IMR-90 (cell line): ENCODE measurements at regions not wholly inside any gene's neighbourhood (a gene's known extent, or its start where the extent isn't known, plus 50 kb on each side); places are given as distances from the start of the nearest gene placed in this dataset.

Source experiments
- ATAC-seq: fragments of 200-7000 bp; cut with Tn5 transposase; 2 replicates; pipeline ENCODE4 v1.9.1; 2020; ENCODE audit warnings: low read depth, mild to moderate bottlenecking, moderate library complexity
- BruUV-seq: library from RNA; stranded (reverse); fragments of 400-500 nt; replicated peaks from 2 replicates; lab custom pipeline; 2021; lab: Mats Ljungman, UMichigan
- CTCF ChIA-PET: fragments of 300-600 bp; formaldehyde crosslinking; extraction: SDS; loops from one replicate; lab custom pipeline; 2021; ENCODE audit warnings: antibody characterized with exemption; lab: Yijun Ruan, JAX
- POLR2A ChIA-PET: fragments of 300-600 bp; sonication (Branson Sonifier 250); formaldehyde crosslinking; loops from one replicate; lab custom pipeline; 2022; ENCODE audit warnings: antibody characterized with exemption; ENCODE audit not compliant: unreplicated experiment; lab: Charles Lee
- DNase-seq: peaks from one replicate; pipeline ENCODE4 v3.0.0; 2013
- H2AFZ ChIP-seq: replicated peaks from 2 replicates; pipeline ENCODE3; 2013; ENCODE audit warnings: low read length, mild to moderate bottlenecking; ENCODE audit not compliant: poor library complexity
- H2AK5ac ChIP-seq: 2 replicates; pipeline ENCODE4 v1.6.1; 2013; ENCODE audit warnings: low read depth, low read length, inconsistent platforms
- H2AK9ac ChIP-seq: replicated peaks from 2 replicates; pipeline ENCODE3; 2013; ENCODE audit warnings: mild to moderate bottlenecking, low read depth, low read length, moderate library complexity; ENCODE audit not compliant: poor library complexity
- H2BK120ac ChIP-seq: 2 replicates; pipeline ENCODE4 v1.6.1; 2013; ENCODE audit warnings: low read depth, low read length, inconsistent platforms
- H2BK15ac ChIP-seq: 3 replicates; pipeline ENCODE4 v1.6.1; 2013; ENCODE audit warnings: low read depth, low read length, inconsistent platforms
- H2BK20ac ChIP-seq: 2 replicates; pipeline ENCODE4 v1.6.1; 2013; ENCODE audit warnings: low read depth, mild to moderate bottlenecking, inconsistent platforms, low read length, moderate library complexity
- H2BK5ac ChIP-seq: 2 replicates; pipeline ENCODE4 v1.6.1; 2013; ENCODE audit warnings: mild to moderate bottlenecking, low read depth, low read length, inconsistent platforms; ENCODE audit not compliant: poor library complexity, severe bottlenecking
- H3K14ac ChIP-seq: replicated peaks from 2 replicates; pipeline ENCODE4 v1.6.1; 2013; ENCODE audit warnings: low read depth, low read length, inconsistent platforms
- H3K18ac ChIP-seq: 2 replicates; pipeline ENCODE4 v1.6.1; 2013; ENCODE audit warnings: low read depth, low read length, control low read depth
- H3K23ac ChIP-seq: 2 replicates; pipeline ENCODE4 v1.6.1; 2013; ENCODE audit warnings: low read depth, low read length, inconsistent platforms
- H3K27ac ChIP-seq: 2 replicates; pipeline ENCODE4 v1.5.1; 2013; ENCODE audit warnings: mild to moderate bottlenecking, control low read depth, low read length; ENCODE audit not compliant: insufficient read depth
- H3K27me3 ChIP-seq: 2 replicates; pipeline ENCODE4 v1.6.1; 2013; ENCODE audit warnings: low read length; ENCODE audit not compliant: control insufficient read depth, insufficient read depth
- H3K36me3 ChIP-seq: 2 replicates; pipeline ENCODE4 v1.6.1; 2013; ENCODE audit warnings: low read length, mixed read lengths; ENCODE audit not compliant: control insufficient read depth, insufficient read depth
- H3K4ac ChIP-seq: 2 replicates; pipeline ENCODE4 v1.6.1; 2013; ENCODE audit warnings: low read depth, low read length, inconsistent platforms
- H3K4me1 ChIP-seq: 2 replicates; pipeline ENCODE4 v1.6.1; 2013; ENCODE audit warnings: low read length, mixed read lengths; ENCODE audit not compliant: control insufficient read depth, insufficient read depth
- H3K4me2 ChIP-seq: 2 replicates; pipeline ENCODE4 v1.6.1; 2013; ENCODE audit warnings: low read depth, mild to moderate bottlenecking, control low read depth, low read length, moderate library complexity
- H3K4me3 ChIP-seq: 2 replicates; pipeline ENCODE4 v1.5.1; 2013; ENCODE audit warnings: low read depth, mild to moderate bottlenecking, control low read depth, low read length, moderate library complexity; ENCODE audit not compliant: insufficient read depth
- H3K56ac ChIP-seq: 2 replicates; pipeline ENCODE4 v1.6.1; 2013; ENCODE audit warnings: low read length, inconsistent platforms; ENCODE audit not compliant: insufficient read depth; ENCODE audit errors: extremely low read depth
- H3K79me1 ChIP-seq, 2 experiments: 2 replicates each; pipeline ENCODE4 v1.6.1; 2013; ENCODE audit warnings: low read length in 2 of 2, inconsistent platforms in 1 of 2, low read depth in 1 of 2
- H3K9ac ChIP-seq: 2 replicates; pipeline ENCODE4 v1.6.1; 2013; ENCODE audit warnings: low read depth, low read length, control low read depth
- H3K9me1 ChIP-seq: 2 replicates; pipeline ENCODE4 v1.6.1; 2013; ENCODE audit warnings: low read length, inconsistent platforms; ENCODE audit not compliant: insufficient read depth
- H3K9me3 ChIP-seq: 2 replicates; pipeline ENCODE4 v1.6.1; 2013; ENCODE audit warnings: low read length; ENCODE audit not compliant: control insufficient read depth, insufficient read depth
- H4K20me1 ChIP-seq: 2 replicates; pipeline ENCODE4 v1.6.1; 2013; ENCODE audit warnings: low read length, inconsistent platforms; ENCODE audit not compliant: insufficient read depth
- H4K5ac ChIP-seq: 2 replicates; pipeline ENCODE4 v1.6.1; 2013; ENCODE audit warnings: mild to moderate bottlenecking, low read depth, low read length, control low read depth
- H4K8ac ChIP-seq, 2 experiments: 2 replicates each; pipeline ENCODE4 v1.6.1; 2013; ENCODE audit warnings: low read depth in 2 of 2, low read length in 2 of 2, control low read depth in 1 of 2, inconsistent platforms in 1 of 2
- H4K91ac ChIP-seq: 2 replicates; pipeline ENCODE4 v1.6.1; 2013; ENCODE audit warnings: low read depth, low read length, inconsistent platforms; ENCODE audit not compliant: insufficient read depth
- FOS ChIP-seq: fragments of 150-350 bp; IDR thresholded peaks from 2 replicates; pipeline ENCODE4 v1.6.1; 2016; ENCODE audit warnings: low read depth, low read length
- WGBS, 2 experiments: methylation state at CpG; one replicate each; pipeline versions ENCODE4 v1.1.5 to v1.1.7; 2013; ENCODE audit warnings: missing lambda C conversion rate in 2 of 2; ENCODE audit not compliant: insufficient read length in 1 of 2; ENCODE audit errors: extremely low coverage in 2 of 2; 5-methylcytosine and 5-hydroxymethylcytosine counted together
- dilution Hi-C: fragments of 300-500 bp; cut with HindIII; formaldehyde crosslinking; loops from one replicate; pipeline ENCODE4 v1.14.3; 2018; ENCODE audit warnings: low sequenced_read_pairs; ENCODE audit not compliant: unreplicated experiment
- in situ Hi-C: fragments of 300-500 bp; cut with MboI; formaldehyde crosslinking; loops from 3 replicates; pipeline ENCODE4 v1.14.3; 2019; ENCODE audit warnings: low sequenced_read_pairs, inconsistent platforms, mixed read lengths
- intact Hi-C: fragments of 100-400 bp; cut with micrococcal nuclease; formaldehyde crosslinking; loops from 2 replicates; pipeline ENCODE4 v1.10.0; 2022

DNA sequence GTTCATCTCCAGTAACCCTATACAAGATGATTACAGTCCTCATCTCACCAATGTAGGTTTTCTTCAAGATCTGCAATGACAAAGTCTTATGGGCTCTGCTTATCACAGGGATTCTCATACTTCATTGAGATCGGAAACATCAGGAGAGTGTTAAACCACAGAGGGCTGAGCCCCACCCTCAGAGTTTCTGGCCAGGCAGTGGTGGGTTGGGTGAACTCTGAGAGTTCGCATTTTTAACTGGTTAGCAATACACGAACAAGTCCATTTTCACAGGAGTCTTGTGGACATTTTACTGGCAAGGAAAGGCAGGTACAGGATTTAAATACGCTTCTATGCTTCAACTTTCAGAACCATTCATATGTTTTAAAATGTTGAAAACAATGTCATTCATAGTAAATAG is 366.7 kb upstream of the ROBO2 start:
- no peak overlapping the region for H3K4ac ChIP-seq
- in situ Hi-C loops = no loop called here
- no peak overlapping the region for H2BK20ac ChIP-seq
- no peaks in the 10 kb centered on the region for H3K36me3 ChIP-seq
- H3K79me1 ChIP-seq = no peaks in the 10 kb centered on the region
- H2AK9ac ChIP-seq = no peak overlapping the region
- H4K20me1 ChIP-seq = no peaks in the 10 kb centered on the region
- no peak overlapping the region for H3K9ac ChIP-seq
- no peaks in the 10 kb centered on the region for H3K4me1 ChIP-seq
- no peak overlapping the region for H2BK120ac ChIP-seq
- H2BK5ac ChIP-seq = no peak overlapping the region
- H2AK5ac ChIP-seq = no peak overlapping the region
- no peak overlapping the region for H3K4me3 ChIP-seq
- H4K5ac ChIP-seq = no peak overlapping the region
- no peak overlapping the region for H2BK15ac ChIP-seq
- no peak overlapping the region for H2AFZ ChIP-seq
- no peak overlapping the region for H3K56ac ChIP-seq
- intact Hi-C loops = no loop called here
- CTCF ChIA-PET = no interaction called here
- H3K9me1 ChIP-seq = no peaks in the 10 kb centered on the region
- WGBS, 2 experiments = 50% methylated on average over 1 of the region's 4 CpGs; no CpG with 5 or more reads in 1 of the 2 experiments
- no peak overlapping the region for H3K18ac ChIP-seq
- H3K14ac ChIP-seq = no peak overlapping the region
- no TSS peak for BruUV-seq
- H4K8ac ChIP-seq = no peak overlapping the region
- H3K4me2 ChIP-seq = no peak overlapping the region
- H3K23ac ChIP-seq = no peak overlapping the region
- no peaks in the 10 kb centered on the region for H3K9me3 ChIP-seq
- DNase-seq = no peak
- POLR2A ChIA-PET = no interaction called here
- no peak for TF ChIP-seq FOS
- H4K91ac ChIP-seq = no peak overlapping the region
- H3K27ac ChIP-seq = no peak overlapping the region
- dilution Hi-C loops = no loop called here
- no peak for ATAC-seq
- H3K27me3 ChIP-seq = no peaks in the 10 kb centered on the region
